ENCODE measurements at regions not wholly inside any gene's neighbourhood (a gene's known extent, or its start where the extent isn't known, plus 50 kb on each side); places are given as distances from the start of the nearest gene placed in this dataset.

GRCh38 chr6:18674346-18674745, 287.2 kb downstream of the RNF144B start:
- H3K9me3 ChIP-seq (replicated peaks; ENCODE audit: low read length), result no peaks in the 10 kb centered on the region
- no peaks in the 10 kb centered on the region for H3K4me1 ChIP-seq (ENCODE audit: control insufficient read depth, insufficient read depth, low read length)
- no peak overlapping the region for H3K4me3 ChIP-seq (ENCODE audit: low read length)
- H3K36me3 ChIP-seq (ENCODE audit: insufficient read depth, low read length), result no peaks in the 10 kb centered on the region
- no peak overlapping the region for H3K9ac ChIP-seq (ENCODE audit: low read depth, low read length)
- no peaks in the 10 kb centered on the region for H3K27me3 ChIP-seq (ENCODE audit: control insufficient read depth, insufficient read depth, low read length)
- H3K4me2 ChIP-seq (ENCODE audit: low read length), result no peak overlapping the region

GRCh38 chr6:18675881-18676280, 288.7 kb downstream of the RNF144B start:
- no peak overlapping the region for H3K9ac ChIP-seq (ENCODE audit: low read depth, low read length)
- no peak overlapping the region for H3K4me3 ChIP-seq (ENCODE audit: low read length)
- no peaks in the 10 kb centered on the region for H3K4me1 ChIP-seq (ENCODE audit: control insufficient read depth, insufficient read depth, low read length)
- H3K9me3 ChIP-seq (replicated peaks; ENCODE audit: low read length), result no peaks in the 10 kb centered on the region
- no peaks in the 10 kb centered on the region for H3K27me3 ChIP-seq (ENCODE audit: control insufficient read depth, insufficient read depth, low read length)
- H3K36me3 ChIP-seq (ENCODE audit: insufficient read depth, low read length), result no peaks in the 10 kb centered on the region
- no peak overlapping the region for H3K4me2 ChIP-seq (ENCODE audit: low read length)

GRCh38 chr6:18676548-18676947, 289.4 kb downstream of the RNF144B start:
- Histone ChIP-seq H3K9ac (ENCODE audit: low read depth, low read length) (no peak overlapping the region), H3K27me3 (ENCODE audit: control insufficient read depth, insufficient read depth, low read length) (no peaks in the 10 kb centered on the region), H3K36me3 (ENCODE audit: insufficient read depth, low read length) (no peaks in the 10 kb centered on the region), H3K9me3 (replicated peaks; ENCODE audit: low read length) (no peaks in the 10 kb centered on the region), H3K4me1 (ENCODE audit: control insufficient read depth, insufficient read depth, low read length) (no peaks in the 10 kb centered on the region), H3K4me3 (ENCODE audit: low read length) (no peak overlapping the region), H3K4me2 (ENCODE audit: low read length) (no peak overlapping the region)

- no peak overlapping the region for H3K4me3 ChIP-seq (ENCODE audit: low read length)
- no peak overlapping the region for H3K4me2 ChIP-seq (ENCODE audit: low read length)
- no peak overlapping the region for H3K9ac ChIP-seq (ENCODE audit: low read depth, low read length)
- no peaks in the 10 kb centered on the region for H3K4me1 ChIP-seq (ENCODE audit: control insufficient read depth, insufficient read depth, low read length)
- H3K27me3 ChIP-seq (ENCODE audit: control insufficient read depth, insufficient read depth, low read length), result no peaks in the 10 kb centered on the region
- H3K36me3 ChIP-seq (ENCODE audit: insufficient read depth, low read length), result no peaks in the 10 kb centered on the region
- H3K9me3 ChIP-seq (replicated peaks; ENCODE audit: low read length), result no peaks in the 10 kb centered on the region
Measured at GRCh38 chr6:18680842-18681241, 293.7 kb downstream of the RNF144B start.

- Histone ChIP-seq H3K4me1 (ENCODE audit: control insufficient read depth, insufficient read depth, low read length) (no peaks in the 10 kb centered on the region), H3K9ac (ENCODE audit: low read depth, low read length) (no peak overlapping the region), H3K4me3 (ENCODE audit: low read length) (no peak overlapping the region), H3K27me3 (ENCODE audit: control insufficient read depth, insufficient read depth, low read length) (no peaks in the 10 kb centered on the region), H3K36me3 (ENCODE audit: insufficient read depth, low read length) (no peaks in the 10 kb centered on the region), H3K4me2 (ENCODE audit: low read length) (no peak overlapping the region), H3K9me3 (replicated peaks; ENCODE audit: low read length) (no peaks in the 10 kb centered on the region)
Measured at GRCh38 chr6:18681832-18682503, 294.8 kb downstream of the RNF144B start.

- H3K27me3 ChIP-seq (ENCODE audit: control insufficient read depth, insufficient read depth, low read length), result no peaks in the 10 kb centered on the region
- no peaks in the 10 kb centered on the region for H3K36me3 ChIP-seq (ENCODE audit: insufficient read depth, low read length)
- no peaks in the 10 kb centered on the region for H3K4me1 ChIP-seq (ENCODE audit: control insufficient read depth, insufficient read depth, low read length)
- H3K9me3 ChIP-seq (replicated peaks; ENCODE audit: low read length), result no peaks in the 10 kb centered on the region
- no peak overlapping the region for H3K4me3 ChIP-seq (ENCODE audit: low read length)
- no peak overlapping the region for H3K4me2 ChIP-seq (ENCODE audit: low read length)
- no peak overlapping the region for H3K9ac ChIP-seq (ENCODE audit: low read depth, low read length)
Measured at GRCh38 chr6:18684343-18684742, 297.2 kb downstream of the RNF144B start.

GRCh38 chr6:18692929-18693685, 306.0 kb downstream of the RNF144B start:
- no peaks in the 10 kb centered on the region for H3K4me1 ChIP-seq (ENCODE audit: control insufficient read depth, insufficient read depth, low read length)

GRCh38 chr6:18693881-18694280, 306.7 kb downstream of the RNF144B start:
- H3K36me3 ChIP-seq (ENCODE audit: insufficient read depth, low read length), result no peaks in the 10 kb centered on the region
- no peak overlapping the region for H3K9ac ChIP-seq (ENCODE audit: low read depth, low read length)
- no peaks in the 10 kb centered on the region for H3K27me3 ChIP-seq (ENCODE audit: control insufficient read depth, insufficient read depth, low read length)
- no peak overlapping the region for H3K4me2 ChIP-seq (ENCODE audit: low read length)
- H3K4me3 ChIP-seq (ENCODE audit: low read length), result no peak overlapping the region
- no peaks in the 10 kb centered on the region for H3K4me1 ChIP-seq (ENCODE audit: control insufficient read depth, insufficient read depth, low read length)
- no peaks in the 10 kb centered on the region for H3K9me3 ChIP-seq (replicated peaks; ENCODE audit: low read length)

More at GRCh38 chr6:18692929-18693685, 306.0 kb downstream of the RNF144B start:
- Histone ChIP-seq H3K27me3 (ENCODE audit: control insufficient read depth, insufficient read depth, low read length) (no peaks in the 10 kb centered on the region), H3K4me3 (ENCODE audit: low read length) (no peak overlapping the region), H3K9ac (ENCODE audit: low read depth, low read length) (no peak overlapping the region), H3K4me2 (ENCODE audit: low read length) (no peak overlapping the region), H3K36me3 (ENCODE audit: insufficient read depth, low read length) (no peaks in the 10 kb centered on the region), H3K9me3 (replicated peaks; ENCODE audit: low read length) (no peaks in the 10 kb centered on the region)

- Histone ChIP-seq H3K9ac (ENCODE audit: low read depth, low read length) (no peak overlapping the region), H3K4me2 (ENCODE audit: low read length) (no peak overlapping the region), H3K36me3 (ENCODE audit: insufficient read depth, low read length) (no peaks in the 10 kb centered on the region), H3K4me3 (ENCODE audit: low read length) (no peak overlapping the region), H3K27me3 (ENCODE audit: control insufficient read depth, insufficient read depth, low read length) (no peaks in the 10 kb centered on the region), H3K9me3 (replicated peaks; ENCODE audit: low read length) (no peaks in the 10 kb centered on the region), H3K4me1 (ENCODE audit: control insufficient read depth, insufficient read depth, low read length) (no peaks in the 10 kb centered on the region)
Measured at GRCh38 chr6:18703546-18703945, 316.4 kb downstream of the RNF144B start.

GRCh38 chr6:18707714-18708439, 320.7 kb downstream of the RNF144B start:
- H3K4me1 ChIP-seq (ENCODE audit: control insufficient read depth, insufficient read depth, low read length), result no peaks in the 10 kb centered on the region
- no peaks in the 10 kb centered on the region for H3K36me3 ChIP-seq (ENCODE audit: insufficient read depth, low read length)
- no peak overlapping the region for H3K4me3 ChIP-seq (ENCODE audit: low read length)
- H3K4me2 ChIP-seq (ENCODE audit: low read length), result no peak overlapping the region
- H3K9me3 ChIP-seq (replicated peaks; ENCODE audit: low read length), result no peaks in the 10 kb centered on the region
- H3K9ac ChIP-seq (ENCODE audit: low read depth, low read length), result no peak overlapping the region
- H3K27me3 ChIP-seq (ENCODE audit: control insufficient read depth, insufficient read depth, low read length), result no peaks in the 10 kb centered on the region

- Histone ChIP-seq H3K4me3 (ENCODE audit: low read length) (no peak overlapping the region), H3K36me3 (ENCODE audit: insufficient read depth, low read length) (no peaks in the 10 kb centered on the region), H3K27me3 (ENCODE audit: control insufficient read depth, insufficient read depth, low read length) (no peaks in the 10 kb centered on the region), H3K4me1 (ENCODE audit: control insufficient read depth, insufficient read depth, low read length) (no peaks in the 10 kb centered on the region), H3K4me2 (ENCODE audit: low read length) (no peak overlapping the region), H3K9ac (ENCODE audit: low read depth, low read length) (no peak overlapping the region), H3K9me3 (replicated peaks; ENCODE audit: low read length) (no peaks in the 10 kb centered on the region)
Measured at GRCh38 chr6:18712595-18712994, 325.4 kb downstream of the RNF144B start.

Data from skeletal muscle satellite cell (primary cell).